Transverse colon (tissue), 4 donors: ENCODE measurements at regions not wholly inside any gene's neighbourhood (a gene's known extent, or its start where the extent isn't known, plus 50 kb on each side); places are given as distances from the start of the nearest gene placed in this dataset.
"Not testable (repeated sequence)": the region's sequence is repeated elsewhere in the genome, so short reads cannot be mapped to it uniquely, and the experiment has no call there.

Source experiments
- DNase-seq: peaks from one replicate; pipeline ENCODE4 v3.0.0-alpha.2; 2019
- H3K27ac ChIP-seq, 4 donors: fragments of 200-600 bp; sonication (generic); 2 replicates each; pipeline ENCODE4 v1.5.1; 2016 to 2018; ENCODE audit warnings: inconsistent platforms in 4 of 4
- H3K27me3 ChIP-seq: fragments of 200-600 bp; sonication (generic); 2 replicates; pipeline ENCODE4 v1.5.1; 2017; ENCODE audit warnings: inconsistent platforms
- H3K36me3 ChIP-seq, 4 donors: fragments of 200-600 bp; sonication (generic); 2 replicates each; pipeline ENCODE4 v1.5.1; 2017 to 2019; ENCODE audit warnings: inconsistent platforms in 4 of 4
- H3K4me1 ChIP-seq, 4 donors: fragments of 200-600 bp; sonication (generic); 2 replicates each; pipeline ENCODE4 v1.5.1; 2017 to 2020; ENCODE audit warnings: inconsistent platforms in 4 of 4
- H3K4me3 ChIP-seq, 4 donors: fragments of 200-600 bp; sonication (generic); 1 replicate in 1 of 4; 2 replicates in 3 of 4; pipeline versions ENCODE4 v1.5.1 to v1.6.1; 2017 to 2019; ENCODE audit warnings: inconsistent platforms in 4 of 4
- H3K9me3 ChIP-seq, 2 donors: fragments of 200-600 bp; sonication (generic); 2 replicates each; pipeline ENCODE4 v1.5.1; 2017 to 2019; ENCODE audit warnings: inconsistent platforms in 2 of 2
- EP300 ChIP-seq: sonication (generic); formaldehyde crosslinking; IDR thresholded peaks from one replicate; pipeline ENCODE4 v1.6.1; 2017; ENCODE audit warnings: antibody characterized with exemption, low read depth
- POLR2A ChIP-seq: fragments of 450-650 bp; IDR thresholded peaks from one replicate; pipeline ENCODE4 v1.6.1; 2016; ENCODE audit warnings: antibody characterized with exemption, mild to moderate bottlenecking, moderate library complexity
- POLR2AphosphoS5 ChIP-seq, 3 donors: sonication (generic); formaldehyde crosslinking; IDR thresholded peaks; one replicate each; pipeline ENCODE4 v1.6.1; 2016; ENCODE audit warnings: antibody characterized with exemption in 3 of 3
- WGBS, 2 donors: methylation state at CpG; one replicate each; pipeline ENCODE4 v1.1.5; 2018; ENCODE audit warnings: low coverage in 1 of 2; 5-methylcytosine and 5-hydroxymethylcytosine counted together
- in situ Hi-C, 4 donors: fragments of 200-750 bp; cut with MboI; loops; one replicate each; pipeline versions ENCODE4 v1.15.0 to v1.15.1; 2017; ENCODE audit warnings: low sequenced_read_pairs in 3 of 4, low pct_ligation_motif_present in 1 of 4, low pct_unique_long_range_greater_than_20kb in 1 of 4
- intact Hi-C: fragments of 100-400 bp; cut with DNase I; formaldehyde crosslinking; loops from one replicate; pipeline ENCODE4 v1.15.1; 2023; ENCODE audit warnings: low total_unique reads
- TF ChIP-seq, protein P1 (sequence below), 5 experiments: fragments of 200-600 bp in 3 of 5; fragments of 450-650 bp in 2 of 5; sonication (generic) in 3 of 5; IDR thresholded peaks; 1 replicate in 2 of 5; 2 replicates in 3 of 5; pipeline ENCODE4 v1.5.1; 2016 to 2017; ENCODE audit warnings: antibody characterized with exemption in 5 of 5, inconsistent platforms in 3 of 5, mild to moderate bottlenecking in 2 of 5, moderate library complexity in 1 of 5

DNA sequence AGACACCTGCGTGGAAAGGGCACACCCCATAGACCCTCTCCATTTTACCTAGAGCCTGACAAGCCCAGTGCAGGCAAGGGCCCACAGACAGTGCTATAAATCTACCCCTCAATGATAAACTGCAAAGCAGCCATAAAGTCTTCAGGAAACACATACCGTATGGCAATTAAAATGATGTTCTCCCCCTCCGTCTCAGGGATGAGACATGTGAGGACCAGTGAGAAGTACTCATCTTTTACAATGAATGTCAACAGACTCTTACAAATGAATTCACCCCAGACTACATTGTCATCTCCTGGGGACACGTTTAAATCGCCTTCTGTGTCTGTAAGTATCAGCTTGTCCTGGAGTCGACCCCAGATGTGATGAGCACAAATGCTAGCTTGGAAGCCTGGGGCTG, 362.7 kb downstream of the ADGRD1 start:
- intact Hi-C loops, result no loop called here
- H3K36me3 ChIP-seq, result no peaks in the 10 kb centered on the region
- H3K4me1 ChIP-seq, result no peaks in the 10 kb centered on the region
- H3K27ac ChIP-seq, result no peak overlapping the region
- no peak for DNase-seq
- H3K9me3 ChIP-seq, result peaks cover 0 to 5% of the 10 kb centered on the region in 2 donors
- TF ChIP-seq POLR2A (no peak), EP300 (no peak), POLR2AphosphoS5 (IDR thresholded peaks at IDR 0.05) (no peak)
- TF ChIP-seq, protein P1, sequence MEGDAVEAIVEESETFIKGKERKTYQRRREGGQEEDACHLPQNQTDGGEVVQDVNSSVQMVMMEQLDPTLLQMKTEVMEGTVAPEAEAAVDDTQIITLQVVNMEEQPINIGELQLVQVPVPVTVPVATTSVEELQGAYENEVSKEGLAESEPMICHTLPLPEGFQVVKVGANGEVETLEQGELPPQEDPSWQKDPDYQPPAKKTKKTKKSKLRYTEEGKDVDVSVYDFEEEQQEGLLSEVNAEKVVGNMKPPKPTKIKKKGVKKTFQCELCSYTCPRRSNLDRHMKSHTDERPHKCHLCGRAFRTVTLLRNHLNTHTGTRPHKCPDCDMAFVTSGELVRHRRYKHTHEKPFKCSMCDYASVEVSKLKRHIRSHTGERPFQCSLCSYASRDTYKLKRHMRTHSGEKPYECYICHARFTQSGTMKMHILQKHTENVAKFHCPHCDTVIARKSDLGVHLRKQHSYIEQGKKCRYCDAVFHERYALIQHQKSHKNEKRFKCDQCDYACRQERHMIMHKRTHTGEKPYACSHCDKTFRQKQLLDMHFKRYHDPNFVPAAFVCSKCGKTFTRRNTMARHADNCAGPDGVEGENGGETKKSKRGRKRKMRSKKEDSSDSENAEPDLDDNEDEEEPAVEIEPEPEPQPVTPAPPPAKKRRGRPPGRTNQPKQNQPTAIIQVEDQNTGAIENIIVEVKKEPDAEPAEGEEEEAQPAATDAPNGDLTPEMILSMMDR (IDR thresholded peaks at IDR 0.05), result no peak
- H3K27me3 ChIP-seq, result peaks cover 3% of the 10 kb centered on the region
- in situ Hi-C loops, result no loop called here
- 93% methylated on average over 6 of the region's 6 CpGs; no CpG with 5 or more reads in 1 of the 2 donors for WGBS, 2 donors
- no peak overlapping the region for H3K4me3 ChIP-seq

DNA sequence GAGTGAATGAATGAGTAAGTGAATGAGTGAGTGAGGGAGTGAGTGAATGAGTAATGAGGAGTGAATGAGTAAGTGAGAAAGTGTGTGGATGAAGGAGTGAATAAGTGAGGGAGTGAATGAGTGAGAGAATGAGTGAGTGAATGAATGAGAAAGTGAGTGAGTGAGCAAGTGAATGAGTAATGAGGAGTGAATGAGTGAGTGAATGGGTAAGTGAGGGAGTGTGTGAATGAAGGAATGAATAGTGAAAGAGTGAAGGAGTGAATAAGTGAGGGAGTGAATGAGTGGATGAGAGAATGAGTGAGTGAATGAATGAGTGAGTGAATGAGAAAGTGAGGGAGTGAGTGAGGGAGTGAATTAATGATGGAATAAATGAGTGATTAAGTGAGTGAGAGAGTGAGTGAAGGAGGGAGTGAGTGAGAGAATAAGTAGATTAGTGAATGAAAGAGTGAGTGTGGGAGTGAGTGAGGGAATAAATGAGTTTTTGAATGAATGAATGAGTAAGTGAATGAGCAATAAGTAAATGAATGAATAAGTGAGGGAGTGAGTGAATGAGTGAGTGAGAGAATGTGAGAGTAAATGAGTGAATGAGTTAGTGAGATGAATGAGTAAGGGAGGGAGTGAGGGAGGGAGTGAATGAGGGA, 364.5 kb downstream of the ADGRD1 start:
- peaks cover under 1% of the 10 kb centered on the region for H3K27me3 ChIP-seq
- intact Hi-C loops, result no loop called here
- no peak overlapping the region for H3K27ac ChIP-seq
- H3K9me3 ChIP-seq, result peaks cover 0 to 5% of the 10 kb centered on the region in 2 donors
- H3K36me3 ChIP-seq, result no peaks in the 10 kb centered on the region
- H3K4me3 ChIP-seq, result no peak overlapping the region
- no peak for DNase-seq
- H3K4me1 ChIP-seq, result no peaks in the 10 kb centered on the region
- no peak for TF ChIP-seq EP300
- TF ChIP-seq, protein P1 (IDR thresholded peaks at IDR 0.05), result no peak
- no peak for TF ChIP-seq POLR2AphosphoS5 (IDR thresholded peaks at IDR 0.05)
- no peak for TF ChIP-seq POLR2A
- in situ Hi-C loops, result no loop called here

DNA sequence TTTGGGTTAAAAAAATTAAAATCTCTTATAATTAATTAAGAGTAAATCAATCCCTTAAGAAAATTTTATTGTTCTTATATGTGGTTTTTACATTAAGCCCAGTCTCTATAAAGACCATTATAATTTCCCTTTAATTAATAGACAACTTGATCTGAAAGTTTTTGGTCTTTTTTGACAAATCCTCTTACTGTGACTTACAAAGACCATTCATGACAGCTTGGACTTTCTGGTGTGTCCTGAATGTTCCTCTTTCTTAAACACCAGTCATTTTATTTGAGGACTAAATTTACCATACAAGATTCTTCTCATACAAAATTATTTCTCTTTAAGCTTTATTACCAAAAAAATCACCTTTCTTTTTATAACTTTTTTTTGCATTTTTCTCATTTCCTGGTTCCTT, 368.3 kb downstream of the ADGRD1 start:
- DNase-seq, result no peak
- intact Hi-C loops, result no loop called here

DNA sequence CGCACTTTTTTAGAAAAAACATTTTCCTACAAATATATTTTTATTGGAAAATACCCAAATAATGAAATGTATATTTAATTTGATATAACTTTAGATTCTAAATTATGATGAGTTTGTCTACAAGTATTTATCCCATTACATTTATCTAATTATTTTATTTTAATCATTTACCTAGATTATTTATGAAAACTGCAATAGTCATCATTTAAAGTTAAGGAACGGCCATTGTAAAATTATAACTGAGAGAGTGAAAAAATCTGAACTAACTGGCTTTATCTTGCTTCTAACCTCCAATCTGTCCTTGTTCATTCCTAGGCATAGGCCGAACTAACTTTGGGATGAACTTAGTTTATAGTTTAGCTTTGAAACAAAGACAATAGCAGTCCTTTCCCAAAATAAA, 368.8 kb downstream of the ADGRD1 start:
- H3K4me1 ChIP-seq, H3K27me3 ChIP-seq, H3K27ac ChIP-seq, DNase-seq, H3K4me3 ChIP-seq, in situ Hi-C loops, H3K9me3 ChIP-seq, H3K36me3 ChIP-seq, intact Hi-C loops: not testable (repeated sequence)
- WGBS, 2 donors, result 71 to 84% methylated on average over 3 of the region's 3 CpGs

More for the DNA sequence above, 368.3 kb downstream of the ADGRD1 start:
- Histone ChIP-seq H3K36me3 (no peaks in the 10 kb centered on the region), H3K27me3 (no peaks in the 10 kb centered on the region), H3K4me3 (no peak overlapping the region), H3K4me1 (no peaks in the 10 kb centered on the region), H3K9me3 (peaks cover 0 to 5% of the 10 kb centered on the region in 2 donors), H3K27ac (no peak overlapping the region)
- TF ChIP-seq EP300 (no peak), POLR2A (no peak), POLR2AphosphoS5 (IDR thresholded peaks at IDR 0.05) (no peak)
- TF ChIP-seq, protein P1 (IDR thresholded peaks at IDR 0.05), result no peak
- in situ Hi-C loops, result no loop called here

DNA sequence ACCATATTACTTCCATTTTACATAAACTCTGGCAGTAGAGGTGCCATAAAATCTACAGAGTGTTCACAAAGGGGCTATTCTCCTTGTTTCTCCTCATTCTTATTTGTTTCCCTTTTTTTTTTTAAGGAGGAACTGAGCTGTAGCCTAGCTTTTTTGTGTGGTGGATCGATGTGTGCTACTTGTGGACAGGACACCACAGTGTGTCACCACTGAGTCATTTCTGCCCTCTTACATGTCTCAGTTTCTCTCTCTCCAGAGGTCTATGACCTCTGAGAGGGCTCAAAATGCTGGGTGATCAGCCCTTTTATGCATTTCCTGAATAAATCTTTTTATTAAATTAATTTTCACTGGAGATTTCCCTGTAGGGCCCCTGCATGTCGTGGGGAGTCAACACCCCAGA, 370.2 kb downstream of the ADGRD1 start:
- Histone ChIP-seq H3K36me3 (no peaks in the 10 kb centered on the region), H3K9me3 (peaks cover 0 to 5% of the 10 kb centered on the region in 2 donors), H3K27ac (no peak overlapping the region), H3K27me3 (no peaks in the 10 kb centered on the region), H3K4me3 (no peak overlapping the region), H3K4me1 (no peaks in the 10 kb centered on the region)
- TF ChIP-seq EP300 (no peak), POLR2AphosphoS5 (IDR thresholded peaks at IDR 0.05) (no peak), POLR2A (no peak)
- TF ChIP-seq, protein P1 (IDR thresholded peaks at IDR 0.05), result no peak
- in situ Hi-C loops, result no loop called here
- 33 to 42% methylated on average over 1 to 2 of the region's 2 CpGs for WGBS, 2 donors
- intact Hi-C loops, result no loop called here
- no peak for DNase-seq
